B cell (primary cell): ENCODE measurements at regions not wholly inside any gene's neighbourhood (a gene's known extent, or its start where the extent isn't known, plus 50 kb on each side); places are given as distances from the start of the nearest gene placed in this dataset.

Experiments used
- CTCF ChIP-seq: fragments of 200-600 bp; IDR thresholded peaks from one replicate; pipeline ENCODE4 v1.8.0; 2022; ENCODE audit warnings: antibody characterized with exemption, mild to moderate bottlenecking
- EZH2 ChIP-seq: IDR thresholded peaks from 2 replicates; pipeline ENCODE4 v1.6.1; 2012; ENCODE audit warnings: borderline replicate concordance, low read depth, mild to moderate bottlenecking, moderate library complexity, low read length; ENCODE audit not compliant: insufficient read depth, poor library complexity, severe bottlenecking

DNA sequence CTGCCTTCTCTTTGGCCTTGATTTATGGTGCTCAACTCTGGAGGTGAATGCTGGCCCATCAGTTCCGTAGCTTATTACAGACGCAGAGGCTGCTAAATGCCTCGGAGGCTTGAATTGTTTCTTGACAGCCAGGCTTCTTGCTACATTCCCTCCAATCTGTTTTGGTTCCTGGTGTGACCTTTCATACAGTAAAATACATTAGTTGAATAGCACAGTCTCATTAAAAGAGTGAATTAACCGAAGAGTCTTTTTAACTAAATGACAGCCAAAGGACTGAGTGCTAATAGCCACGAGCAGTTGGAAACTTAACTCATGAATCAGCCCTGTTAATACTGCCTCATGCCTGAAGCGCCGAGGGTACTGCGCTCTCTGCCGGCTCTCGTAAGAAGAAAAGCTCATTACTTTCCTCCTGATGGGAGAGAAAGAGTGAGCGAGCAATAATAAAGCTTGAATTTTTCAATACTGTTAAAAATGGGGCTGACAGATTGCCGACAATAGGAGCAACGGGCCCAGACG, 236.4 kb upstream of the GPR26 start:
- TF ChIP-seq CTCF (no peak), EZH2 (no peak)
